Embryonic facial prominence (tissue), 1 donor: ENCODE measurements at regions not wholly inside any gene's neighbourhood (a gene's known extent, or its start where the extent isn't known, plus 50 kb on each side); places are given as distances from the start of the nearest gene placed in this dataset.

Source experiments
- DNase-seq: peaks from one replicate; pipeline ENCODE4 v3.0.0-alpha.2; 2016; ENCODE audit errors: extremely low spot score

- DNase-seq = no peak
These were observed 404.3 kb downstream of the MATN1 start for GRCh38 chr1:30318864-30319718.

GRCh38 chr1:30318413-30318812 lies 405.0 kb downstream of the MATN1 start:
- no peak for DNase-seq

- no peak for DNase-seq
These were observed 405.5 kb downstream of the MATN1 start for GRCh38 chr1:30317921-30318320.

- no peak for DNase-seq
These were observed 407.3 kb downstream of the MATN1 start for GRCh38 chr1:30316056-30316455.

- no peak for DNase-seq
These were observed 408.0 kb downstream of the MATN1 start for GRCh38 chr1:30315185-30315960.

GRCh38 chr1:30314591-30314990 lies 408.8 kb downstream of the MATN1 start:
- no peak for DNase-seq

GRCh38 chr1:30313584-30313983 lies 409.8 kb downstream of the MATN1 start:
- DNase-seq = no peak

- DNase-seq = no peak
These were observed 410.2 kb downstream of the MATN1 start for GRCh38 chr1:30313176-30313575.

GRCh38 chr1:30312226-30312625 lies 411.2 kb downstream of the MATN1 start:
- no peak for DNase-seq

- DNase-seq = no peak
These were observed 411.6 kb downstream of the MATN1 start for GRCh38 chr1:30311749-30312148.

GRCh38 chr1:30310966-30311742 lies 412.2 kb downstream of the MATN1 start:
- no peak for DNase-seq

GRCh38 chr1:30307182-30307581 lies 416.2 kb downstream of the MATN1 start:
- no peak for DNase-seq

- DNase-seq = no peak
These were observed 417.9 kb downstream of the MATN1 start for GRCh38 chr1:30305519-30305918.

- no peak for DNase-seq
These were observed 418.3 kb downstream of the MATN1 start for GRCh38 chr1:30305061-30305460.

GRCh38 chr1:30304080-30304479 lies 419.3 kb downstream of the MATN1 start:
- DNase-seq = no peak

GRCh38 chr1:30303387-30303786 lies 420.0 kb downstream of the MATN1 start:
- no peak for DNase-seq

GRCh38 chr1:30302858-30303257 lies 420.5 kb downstream of the MATN1 start:
- DNase-seq = no peak

- no peak for DNase-seq
These were observed 422.7 kb downstream of the MATN1 start for GRCh38 chr1:30300669-30301068.

- DNase-seq = no peak
These were observed 424.0 kb downstream of the MATN1 start for GRCh38 chr1:30299393-30299792.

GRCh38 chr1:30295674-30296073 lies 427.7 kb downstream of the MATN1 start:
- no peak for DNase-seq

- no peak for DNase-seq
These were observed 428.1 kb downstream of the MATN1 start for GRCh38 chr1:30295266-30295665.

- DNase-seq = no peak
These were observed 428.9 kb downstream of the MATN1 start for GRCh38 chr1:30294508-30294907.
